ENCODE measurements at regions not wholly inside any gene's neighbourhood (a gene's known extent, or its start where the extent isn't known, plus 50 kb on each side); places are given as distances from the start of the nearest gene placed in this dataset.

DNA sequence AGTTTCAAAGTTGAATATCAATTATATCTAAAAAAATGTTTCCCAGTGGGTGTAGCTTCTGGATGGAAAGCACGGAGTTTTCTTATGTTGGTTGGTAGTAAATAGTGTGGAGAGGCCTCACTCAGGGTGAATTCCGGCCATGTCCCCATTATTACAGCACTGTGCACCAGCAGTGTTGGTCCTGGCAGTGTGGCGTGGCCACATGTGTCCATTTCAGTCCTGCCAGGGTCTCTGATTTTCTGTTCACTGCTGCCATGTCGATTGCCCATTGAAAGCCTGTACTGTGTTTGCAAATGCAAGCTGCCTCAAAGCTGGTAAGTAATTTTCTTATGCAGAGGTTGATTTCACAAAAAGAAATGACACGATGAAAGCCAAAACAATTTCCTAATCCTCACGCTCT is 386.2 kb downstream of the GALR1 start:
- no peak for DNase-seq (ENCODE audit: low read depth)
- in situ Hi-C loops (cut with HindIII; ENCODE audit: low sequenced_read_pairs): no loop called here
- H3K4me3 ChIP-seq (ENCODE audit: low read depth, low read length): no peak overlapping the region
- TF ChIP-seq, protein P1, sequence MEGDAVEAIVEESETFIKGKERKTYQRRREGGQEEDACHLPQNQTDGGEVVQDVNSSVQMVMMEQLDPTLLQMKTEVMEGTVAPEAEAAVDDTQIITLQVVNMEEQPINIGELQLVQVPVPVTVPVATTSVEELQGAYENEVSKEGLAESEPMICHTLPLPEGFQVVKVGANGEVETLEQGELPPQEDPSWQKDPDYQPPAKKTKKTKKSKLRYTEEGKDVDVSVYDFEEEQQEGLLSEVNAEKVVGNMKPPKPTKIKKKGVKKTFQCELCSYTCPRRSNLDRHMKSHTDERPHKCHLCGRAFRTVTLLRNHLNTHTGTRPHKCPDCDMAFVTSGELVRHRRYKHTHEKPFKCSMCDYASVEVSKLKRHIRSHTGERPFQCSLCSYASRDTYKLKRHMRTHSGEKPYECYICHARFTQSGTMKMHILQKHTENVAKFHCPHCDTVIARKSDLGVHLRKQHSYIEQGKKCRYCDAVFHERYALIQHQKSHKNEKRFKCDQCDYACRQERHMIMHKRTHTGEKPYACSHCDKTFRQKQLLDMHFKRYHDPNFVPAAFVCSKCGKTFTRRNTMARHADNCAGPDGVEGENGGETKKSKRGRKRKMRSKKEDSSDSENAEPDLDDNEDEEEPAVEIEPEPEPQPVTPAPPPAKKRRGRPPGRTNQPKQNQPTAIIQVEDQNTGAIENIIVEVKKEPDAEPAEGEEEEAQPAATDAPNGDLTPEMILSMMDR (IDR thresholded peaks at IDR 0.05; ENCODE audit: low read depth, low read length, missing control alignments): no peak

- in situ Hi-C loops (cut with HindIII; ENCODE audit: low sequenced_read_pairs): no loop called here
- no peak overlapping the region for H3K4me3 ChIP-seq (ENCODE audit: low read depth, low read length)
- DNase-seq (ENCODE audit: low read depth): no peak
- TF ChIP-seq, protein P1 (IDR thresholded peaks at IDR 0.05; ENCODE audit: low read depth, low read length, missing control alignments): no peak
These were observed 395.7 kb downstream of the GALR1 start for GRCh38 chr18:77645170-77645872.

DNA sequence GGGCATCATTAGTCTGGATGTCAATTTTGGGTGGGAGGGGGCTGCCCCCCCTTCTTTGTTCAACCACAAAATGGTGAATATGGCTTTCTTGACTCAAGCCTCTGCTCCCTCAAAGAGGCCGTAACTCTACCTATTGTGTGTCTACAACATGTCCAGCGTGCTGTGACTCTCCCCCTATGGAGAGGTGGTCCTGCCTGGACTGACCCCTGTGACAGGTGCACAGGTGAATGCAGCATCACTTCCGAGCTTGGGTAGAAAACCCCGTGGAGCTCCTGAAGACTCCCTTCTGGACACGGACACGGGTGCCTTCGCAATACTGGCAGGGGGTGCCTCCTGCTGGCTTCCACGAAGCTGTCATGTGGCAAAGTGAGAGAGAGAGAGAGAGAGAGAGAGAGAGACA is 397.8 kb downstream of the GALR1 start:
- TF ChIP-seq, protein P1 (IDR thresholded peaks at IDR 0.05; ENCODE audit: low read depth, low read length, missing control alignments): no peak
- in situ Hi-C loops (cut with HindIII; ENCODE audit: low sequenced_read_pairs): no loop called here
- DNase-seq (ENCODE audit: low read depth): no peak
- no peak overlapping the region for H3K4me3 ChIP-seq (ENCODE audit: low read depth, low read length)

DNA sequence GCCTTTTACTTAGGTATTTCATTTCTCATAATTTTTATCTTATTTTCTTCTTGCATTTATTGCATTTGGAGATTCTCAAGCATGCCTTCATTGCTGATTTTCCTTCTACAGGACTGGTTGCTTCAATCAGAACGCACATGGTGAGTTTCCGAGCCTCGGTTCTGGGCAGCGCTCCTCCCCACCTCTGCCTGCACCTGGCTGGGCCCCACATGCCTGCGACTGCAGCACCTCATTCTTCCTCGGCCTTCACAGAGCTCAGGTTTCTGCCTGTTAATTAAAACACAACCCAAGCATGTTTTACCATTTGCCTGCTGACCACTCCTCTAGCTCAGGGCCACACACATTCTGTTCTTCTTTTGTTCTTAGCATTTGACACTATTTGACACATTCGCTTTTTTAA is 398.8 kb downstream of the GALR1 start:
- DNase-seq (ENCODE audit: low read depth): no peak
- TF ChIP-seq, protein P1 (IDR thresholded peaks at IDR 0.05; ENCODE audit: low read depth, low read length, missing control alignments): no peak
- no peak overlapping the region for H3K4me3 ChIP-seq (ENCODE audit: low read depth, low read length)
- in situ Hi-C loops (cut with HindIII; ENCODE audit: low sequenced_read_pairs): no loop called here

DNA sequence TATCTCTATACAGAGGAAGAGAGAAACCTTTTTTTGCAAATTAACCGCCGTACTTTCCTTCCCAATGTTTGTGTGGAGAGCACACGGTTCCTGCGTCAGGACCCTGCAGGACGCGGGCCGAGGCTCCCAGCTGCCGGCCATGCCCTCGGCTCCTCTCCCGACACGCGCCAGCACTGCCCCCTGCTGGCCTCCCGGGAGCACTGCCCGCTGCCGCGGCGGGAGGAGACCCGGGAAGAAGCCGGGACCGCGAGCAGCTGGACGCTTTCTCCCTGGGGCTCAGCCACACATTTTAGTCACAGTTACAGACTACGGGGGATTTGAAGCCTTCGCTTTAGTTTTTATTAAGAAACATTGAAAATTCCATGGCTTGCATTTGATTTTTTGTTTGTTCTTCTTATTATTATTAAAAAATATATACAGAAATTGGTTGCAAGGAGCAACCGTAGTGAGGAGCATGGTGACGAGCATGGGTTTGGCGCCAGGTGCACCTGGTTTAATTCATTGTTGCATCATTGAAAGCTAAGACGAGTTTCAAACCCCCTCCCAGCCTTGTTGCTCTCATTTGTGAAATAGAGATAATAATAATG is 401.2 kb downstream of the GALR1 start:
- TF ChIP-seq, protein P1 (IDR thresholded peaks at IDR 0.05; ENCODE audit: low read depth, low read length, missing control alignments): peak; percentile 84
- H3K4me3 ChIP-seq (ENCODE audit: low read depth, low read length): no peak overlapping the region
- DNase-seq (ENCODE audit: low read depth): no peak
- in situ Hi-C loops (cut with HindIII; ENCODE audit: low sequenced_read_pairs): no loop called here

- no peak for DNase-seq (ENCODE audit: low read depth)
- H3K4me3 ChIP-seq (ENCODE audit: low read depth, low read length): no peak overlapping the region
- TF ChIP-seq, protein P1 (IDR thresholded peaks at IDR 0.05; ENCODE audit: low read depth, low read length, missing control alignments): no peak
- in situ Hi-C loops (cut with HindIII; ENCODE audit: low sequenced_read_pairs): no loop called here
These were observed 401.8 kb downstream of the GALR1 start for GRCh38 chr18:77651441-77651840.

Measured in astrocyte of the cerebellum (primary cell).